IPS-20b (cell line): ENCODE measurements at regions not wholly inside any gene's neighbourhood (a gene's known extent, or its start where the extent isn't known, plus 50 kb on each side); places are given as distances from the start of the nearest gene placed in this dataset.

Experiments
- H3K27ac ChIP-seq: one replicate; pipeline ENCODE4 v1.5.1; 2013; ENCODE audit warnings: low read length
- H3K27me3 ChIP-seq: 2 replicates; pipeline ENCODE4 v1.6.1; 2013; ENCODE audit warnings: mild to moderate bottlenecking, low read length, inconsistent platforms; ENCODE audit not compliant: insufficient read depth
- H3K36me3 ChIP-seq: 2 replicates; pipeline ENCODE4 v1.6.1; 2013; ENCODE audit warnings: low read depth, mild to moderate bottlenecking, inconsistent platforms, low read length, moderate library complexity; ENCODE audit not compliant: insufficient read depth
- H3K4me1 ChIP-seq: 2 replicates; pipeline ENCODE4 v1.6.1; 2013; ENCODE audit warnings: mild to moderate bottlenecking, control low read depth, inconsistent platforms, low read length, moderate library complexity; ENCODE audit not compliant: insufficient read depth
- H3K4me3 ChIP-seq: 2 replicates; pipeline ENCODE4 v1.5.1; 2013; ENCODE audit warnings: mild to moderate bottlenecking, low read length, inconsistent platforms
- H3K9ac ChIP-seq: 2 replicates; pipeline ENCODE4 v1.6.1; 2013; ENCODE audit warnings: low read depth, mild to moderate bottlenecking, inconsistent platforms, low read length, moderate library complexity
- H3K9me3 ChIP-seq: 2 replicates; pipeline ENCODE4 v1.6.1; 2013; ENCODE audit warnings: mild to moderate bottlenecking, low read depth, low read length, inconsistent platforms; ENCODE audit not compliant: insufficient read depth

DNA sequence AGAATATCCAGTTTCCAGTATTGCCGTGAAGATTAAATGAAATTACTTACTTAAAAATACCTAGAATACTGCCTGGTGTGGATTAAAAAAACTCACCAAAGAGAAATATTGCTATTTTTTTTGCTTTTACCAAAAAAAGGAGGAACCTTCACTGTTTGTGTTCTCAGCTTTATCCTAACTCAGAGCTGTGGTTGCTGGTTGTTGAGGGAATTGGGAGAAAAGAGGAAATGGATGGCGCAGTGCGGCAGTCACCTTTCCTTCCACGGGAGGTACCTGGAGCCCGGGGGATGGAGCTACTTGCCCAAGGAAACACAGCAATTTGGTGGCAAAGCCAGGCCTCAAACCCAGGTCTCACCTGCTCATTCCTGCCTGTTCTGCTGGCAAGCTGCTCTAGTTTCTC lies 270.3 kb downstream of the RPLP1 start:
- no peak overlapping the region for H3K9ac ChIP-seq
- no peaks in the 10 kb centered on the region for H3K36me3 ChIP-seq
- no peaks in the 10 kb centered on the region for H3K9me3 ChIP-seq
- H3K4me1 ChIP-seq = peaks cover 7% of the 10 kb centered on the region; the same call in 1 of the 2 replicates
- H3K27me3 ChIP-seq = no peaks in the 10 kb centered on the region
- H3K4me3 ChIP-seq = no peak overlapping the region
- H3K27ac ChIP-seq = no peak overlapping the region

DNA sequence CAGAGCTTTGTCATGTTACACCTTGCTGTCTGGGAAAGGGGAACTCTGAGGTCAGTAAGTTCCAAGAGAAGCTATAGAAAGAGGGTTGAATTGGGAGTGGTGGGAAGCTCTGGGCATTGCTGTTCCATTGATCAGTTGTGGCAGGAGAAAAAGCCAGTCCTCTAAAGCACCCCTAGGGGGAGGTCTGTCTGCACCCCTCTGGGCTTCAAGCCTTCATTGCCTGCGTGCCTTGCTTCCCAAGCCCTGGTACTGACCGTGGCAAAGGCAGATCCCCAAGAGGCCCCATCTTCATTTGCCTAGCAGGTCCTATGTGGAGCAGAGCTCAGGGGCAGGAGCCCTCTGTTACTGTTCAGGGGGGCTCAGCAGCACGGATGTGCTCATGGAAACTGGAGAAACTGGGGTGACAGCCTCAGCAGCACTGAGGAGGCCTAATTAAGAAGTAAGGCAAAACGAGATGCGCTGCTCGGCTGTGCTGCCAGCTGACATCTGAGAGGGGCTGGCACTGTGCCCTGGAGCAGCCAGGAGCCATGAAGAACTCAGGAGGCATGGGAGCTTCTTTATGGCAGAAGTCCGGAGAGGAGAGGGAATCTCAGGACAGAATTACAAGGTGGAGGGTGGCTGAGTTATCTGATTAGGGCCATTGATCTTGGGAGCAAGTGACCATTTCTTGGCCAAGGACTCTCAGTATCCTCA lies 270.9 kb downstream of the RPLP1 start:
- Histone ChIP-seq H3K4me1 (peaks cover 7% of the 10 kb centered on the region; the same call in 1 of the 2 replicates), H3K27me3 (no peaks in the 10 kb centered on the region), H3K4me3 (no peak overlapping the region), H3K9me3 (no peaks in the 10 kb centered on the region), H3K36me3 (no peaks in the 10 kb centered on the region), H3K27ac (no peak overlapping the region), H3K9ac (no peak overlapping the region)

DNA sequence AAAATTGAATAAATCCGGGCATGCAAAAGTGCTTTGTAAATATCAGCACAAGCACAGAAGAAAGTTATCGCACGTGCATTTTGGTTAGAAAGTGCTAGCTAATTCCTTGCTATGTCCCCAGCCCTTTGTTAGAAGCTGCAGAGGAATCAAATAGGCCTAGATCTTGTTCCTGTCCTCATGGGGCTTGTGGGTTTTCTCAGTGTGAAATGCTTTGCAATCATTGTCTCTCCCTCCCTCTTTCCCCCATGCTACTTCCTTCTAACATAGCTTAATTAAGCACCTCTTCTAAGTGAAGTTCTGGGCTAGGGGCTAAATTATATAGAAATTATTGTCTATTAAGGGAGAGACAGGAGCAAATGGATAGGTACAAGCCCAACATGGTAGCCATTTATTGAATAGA lies 271.7 kb downstream of the RPLP1 start:
- H3K27me3 ChIP-seq = no peaks in the 10 kb centered on the region

DNA sequence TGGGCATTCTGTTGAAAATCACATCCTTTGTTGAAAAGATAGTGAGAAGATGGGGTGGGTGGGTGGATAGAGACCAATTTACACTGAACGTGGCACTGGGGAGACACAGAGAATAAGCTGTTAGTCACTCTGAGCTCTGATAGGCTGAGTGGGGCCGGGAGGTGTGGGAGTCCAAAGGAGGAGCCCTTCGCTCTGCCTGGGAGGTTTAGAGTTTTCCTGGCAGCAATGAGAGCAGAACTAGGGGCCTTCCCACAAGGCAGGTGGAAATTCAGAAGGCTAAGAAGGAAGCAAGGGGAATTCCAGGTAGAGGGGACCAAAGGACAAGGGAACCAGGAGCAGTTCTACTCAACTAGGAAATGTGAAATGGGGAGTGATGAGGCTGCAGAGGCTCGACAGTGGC lies 272.7 kb downstream of the RPLP1 start:
- Histone ChIP-seq H3K9ac (no peak overlapping the region), H3K27me3 (no peaks in the 10 kb centered on the region), H3K9me3 (no peaks in the 10 kb centered on the region), H3K4me3 (no peak overlapping the region), H3K36me3 (no peaks in the 10 kb centered on the region), H3K4me1 (peaks cover 7% of the 10 kb centered on the region; the same call in 1 of the 2 replicates), H3K27ac (no peak overlapping the region)

More for the DNA sequence above, 271.7 kb downstream of the RPLP1 start:
- Histone ChIP-seq H3K27ac (no peak overlapping the region), H3K4me1 (peaks cover 7% of the 10 kb centered on the region; the same call in 1 of the 2 replicates), H3K36me3 (no peaks in the 10 kb centered on the region), H3K4me3 (no peak overlapping the region), H3K9me3 (no peaks in the 10 kb centered on the region), H3K9ac (no peak overlapping the region)

DNA sequence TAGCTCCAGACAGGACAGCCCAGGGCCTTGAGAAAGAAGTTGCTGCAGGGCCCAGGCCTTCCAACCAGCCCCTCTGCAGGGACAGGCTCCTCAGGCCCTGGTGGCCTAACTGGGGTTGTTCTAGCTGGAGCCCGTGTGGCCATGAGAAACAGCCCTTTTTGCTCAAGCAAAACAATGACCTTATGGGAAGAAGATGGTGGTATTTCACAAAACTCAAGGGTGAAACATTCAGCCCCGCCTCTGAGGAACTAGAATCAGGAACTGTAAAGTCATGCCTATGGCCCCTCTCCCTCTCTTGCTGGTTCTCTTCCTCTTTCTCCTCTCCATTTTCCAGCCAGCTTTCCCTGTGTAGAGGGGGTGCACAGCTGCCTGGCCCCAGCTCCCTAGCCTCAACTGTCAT lies 273.3 kb downstream of the RPLP1 start:
- H3K27me3 ChIP-seq = no peaks in the 10 kb centered on the region
- H3K9me3 ChIP-seq = no peaks in the 10 kb centered on the region
- no peaks in the 10 kb centered on the region for H3K36me3 ChIP-seq
- H3K4me3 ChIP-seq = no peak overlapping the region
- peaks cover 7% of the 10 kb centered on the region; the same call in 1 of the 2 replicates for H3K4me1 ChIP-seq
- no peak overlapping the region for H3K27ac ChIP-seq
- H3K9ac ChIP-seq = no peak overlapping the region

DNA sequence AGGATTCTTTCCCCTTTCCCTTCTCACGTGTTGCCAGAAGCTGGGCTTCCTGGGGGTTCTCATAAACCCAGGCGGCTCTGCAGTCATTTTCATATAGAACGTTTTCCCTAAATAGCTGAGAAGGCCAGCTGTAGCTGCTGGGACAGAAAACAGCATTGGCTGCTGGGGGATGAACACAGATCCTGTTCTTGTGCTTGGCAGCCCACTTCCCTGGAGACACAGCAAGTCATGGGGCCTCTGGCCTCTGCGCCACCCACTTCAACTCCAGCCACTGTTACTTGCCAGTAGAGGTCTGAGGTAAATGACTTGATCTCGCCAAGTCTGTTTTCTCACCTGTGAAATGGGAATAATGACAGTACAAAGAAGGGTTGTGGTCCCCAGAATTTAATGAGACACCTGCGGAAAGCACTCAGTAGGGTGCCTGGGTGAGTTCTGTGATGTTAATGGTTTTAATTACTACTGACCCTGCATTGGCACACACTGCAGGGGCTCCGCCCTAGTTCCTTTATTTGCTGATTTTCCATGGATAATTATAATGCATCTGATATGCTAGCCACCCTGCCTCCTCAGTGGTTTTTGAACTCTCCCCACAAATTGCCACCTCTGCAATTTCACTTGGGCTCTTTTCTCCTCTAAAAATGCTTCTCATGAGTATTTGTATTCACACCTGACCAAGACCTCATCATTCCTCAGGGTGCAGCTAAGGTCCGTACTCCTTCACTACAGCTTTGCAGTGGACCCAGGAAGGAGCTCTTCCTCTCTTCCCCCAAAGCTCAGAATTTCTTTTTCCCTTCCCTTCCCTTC lies 274.7 kb downstream of the RPLP1 start:
- Histone ChIP-seq H3K4me3 (no peak overlapping the region), H3K27me3 (no peaks in the 10 kb centered on the region), H3K9ac (no peak overlapping the region), H3K36me3 (no peaks in the 10 kb centered on the region), H3K9me3 (no peaks in the 10 kb centered on the region), H3K27ac (no peak overlapping the region), H3K4me1 (peaks cover 12% of the 10 kb centered on the region; the same call in 1 of the 2 replicates)

DNA sequence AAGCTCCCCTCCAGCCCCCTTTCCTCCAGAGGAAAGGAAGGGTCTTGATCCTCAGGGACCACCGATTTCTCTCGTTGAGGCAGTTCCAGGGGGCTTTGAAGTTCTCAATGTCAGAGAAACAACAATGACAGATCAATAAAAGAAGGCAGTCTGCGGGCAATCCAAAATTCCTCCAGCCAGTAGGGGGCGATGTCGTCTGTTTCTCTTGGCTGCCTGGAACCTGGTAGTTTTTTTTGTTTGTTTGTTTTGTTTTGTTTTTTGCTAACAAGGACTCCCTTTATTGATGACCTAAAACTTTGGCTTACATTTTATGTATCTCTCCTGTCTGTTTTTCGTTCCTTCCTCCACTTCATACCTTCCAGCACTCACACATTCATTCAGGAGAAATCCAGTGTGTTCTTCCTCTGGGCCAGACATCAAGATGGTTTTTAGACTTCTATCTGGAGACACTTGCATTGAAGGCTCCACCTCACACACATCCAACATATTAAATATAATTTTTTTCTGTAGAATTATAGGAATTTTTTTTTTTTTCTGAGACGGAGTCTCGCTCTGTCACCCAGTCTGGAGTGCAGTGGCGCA lies 276.6 kb downstream of the RPLP1 start:
- H3K36me3 ChIP-seq = no peaks in the 10 kb centered on the region
- H3K27ac ChIP-seq = no peak overlapping the region
- no peaks in the 10 kb centered on the region for H3K27me3 ChIP-seq
- peaks cover 12% of the 10 kb centered on the region; the same call in 1 of the 2 replicates for H3K4me1 ChIP-seq
- no peak overlapping the region for H3K4me3 ChIP-seq
- H3K9me3 ChIP-seq = no peaks in the 10 kb centered on the region
- no peak overlapping the region for H3K9ac ChIP-seq

DNA sequence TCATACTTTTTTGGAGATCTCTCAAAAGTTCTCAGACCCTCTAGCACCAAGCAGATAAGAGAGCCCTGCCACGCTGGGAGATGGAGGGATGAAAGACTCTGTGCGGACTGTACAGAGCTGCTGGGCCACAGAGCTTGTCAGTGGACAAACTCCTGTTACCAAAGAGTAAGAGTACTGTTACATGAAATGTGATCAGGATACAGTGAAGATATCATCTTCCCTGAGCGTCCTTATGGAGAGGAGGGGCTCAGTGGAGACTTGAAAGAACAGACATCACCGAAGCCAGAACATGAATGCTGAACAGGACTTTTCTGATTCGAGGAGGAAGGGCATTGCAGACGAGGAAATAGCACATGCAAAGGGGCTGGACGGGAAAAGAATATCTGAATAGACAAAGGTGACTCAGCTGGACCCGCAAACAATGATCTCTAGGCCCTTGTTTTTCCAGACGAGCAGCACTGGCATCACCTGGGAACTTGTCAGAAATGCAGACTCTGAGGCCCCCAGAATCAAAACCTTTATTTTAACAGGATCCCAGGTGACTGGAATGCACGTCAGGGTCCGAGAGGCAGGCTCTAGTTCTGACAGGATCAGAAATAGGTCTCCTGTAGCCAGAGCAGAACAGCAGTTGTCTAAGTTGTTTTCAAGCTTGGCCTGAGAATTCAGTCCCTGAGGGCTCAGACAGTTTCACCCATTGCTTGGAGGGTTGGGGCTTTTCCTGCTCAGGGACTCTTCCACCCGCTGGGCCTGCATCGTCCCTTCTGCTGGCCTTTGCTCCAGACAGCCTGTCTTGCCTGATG lies 277.9 kb downstream of the RPLP1 start:
- no peak overlapping the region for H3K27ac ChIP-seq
- no peaks in the 10 kb centered on the region for H3K27me3 ChIP-seq
- H3K36me3 ChIP-seq = no peaks in the 10 kb centered on the region
- H3K4me3 ChIP-seq = no peak overlapping the region
- H3K9ac ChIP-seq = no peak overlapping the region
- H3K4me1 ChIP-seq = peaks cover 20% of the 10 kb centered on the region; the same call in 1 of the 2 replicates
- H3K9me3 ChIP-seq = no peaks in the 10 kb centered on the region

DNA sequence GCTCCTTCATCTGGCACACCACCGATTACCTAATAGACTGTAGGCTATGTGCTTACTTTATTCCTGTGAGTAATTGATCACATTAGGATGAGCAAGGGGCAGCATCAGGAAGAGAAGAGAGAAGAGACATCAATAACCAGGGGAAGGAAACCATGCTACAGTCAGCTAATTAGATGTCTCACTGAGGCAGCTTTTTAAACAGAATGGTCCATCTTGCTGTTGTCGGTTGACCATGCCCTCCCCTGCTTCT lies 278.4 kb downstream of the RPLP1 start:
- no peak overlapping the region for H3K4me3 ChIP-seq
- H3K36me3 ChIP-seq = no peaks in the 10 kb centered on the region
- no peak overlapping the region for H3K27ac ChIP-seq
- peaks cover 22% of the 10 kb centered on the region; the same call in 1 of the 2 replicates for H3K4me1 ChIP-seq
- H3K9me3 ChIP-seq = no peaks in the 10 kb centered on the region
- H3K27me3 ChIP-seq = no peaks in the 10 kb centered on the region
- no peak overlapping the region for H3K9ac ChIP-seq

DNA sequence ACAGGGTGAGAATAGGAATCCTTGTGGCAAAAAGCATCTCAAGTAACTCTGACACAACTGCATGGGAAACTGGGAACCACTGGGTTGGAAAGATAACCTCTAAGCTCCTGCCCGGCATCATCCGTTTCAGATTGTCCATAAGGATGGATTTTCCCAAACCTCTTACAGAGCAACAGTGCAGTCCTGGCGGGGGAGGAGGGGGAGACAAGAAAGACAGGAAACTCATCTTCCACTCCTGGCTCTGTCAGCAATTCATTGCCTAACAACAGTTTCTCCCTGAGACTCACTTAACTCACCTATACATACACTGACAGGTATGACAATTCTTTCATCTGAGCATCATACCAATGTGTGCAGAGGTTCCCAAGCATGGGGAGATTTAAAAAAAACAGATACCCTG lies 279.0 kb downstream of the RPLP1 start:
- H3K4me1 ChIP-seq = peaks cover 22% of the 10 kb centered on the region; the same call in 1 of the 2 replicates
- H3K9ac ChIP-seq = no peak overlapping the region
- H3K27me3 ChIP-seq = no peaks in the 10 kb centered on the region
- no peaks in the 10 kb centered on the region for H3K9me3 ChIP-seq
- no peaks in the 10 kb centered on the region for H3K36me3 ChIP-seq
- H3K4me3 ChIP-seq = no peak overlapping the region
- no peak overlapping the region for H3K27ac ChIP-seq

DNA sequence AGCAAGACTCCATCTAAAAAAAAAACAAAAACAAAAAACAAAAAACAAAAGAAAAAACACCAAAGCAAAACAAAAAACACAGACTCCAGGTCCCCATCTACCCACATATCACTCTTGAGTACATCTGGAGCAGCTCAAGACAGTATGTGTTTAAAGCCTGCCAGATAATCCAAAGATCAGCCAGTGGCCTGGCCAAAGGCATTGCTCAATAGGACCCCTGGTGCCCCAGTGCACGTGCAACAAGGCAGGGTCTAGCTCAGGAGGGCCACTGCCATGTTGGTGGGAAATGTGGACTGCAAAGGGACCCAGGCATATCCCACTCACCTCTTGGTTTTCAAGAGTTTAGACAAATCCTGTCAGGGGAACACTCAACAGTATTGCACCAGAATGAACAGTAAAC lies 279.5 kb downstream of the RPLP1 start:
- H3K36me3 ChIP-seq = no peaks in the 10 kb centered on the region
- peaks cover 20% of the 10 kb centered on the region; the same call in 1 of the 2 replicates for H3K4me1 ChIP-seq
- no peak overlapping the region for H3K4me3 ChIP-seq
- H3K9me3 ChIP-seq = no peaks in the 10 kb centered on the region
- H3K9ac ChIP-seq = no peak overlapping the region
- H3K27ac ChIP-seq = no peak overlapping the region
- no peaks in the 10 kb centered on the region for H3K27me3 ChIP-seq
